Mammary epithelial cell (primary cell): ENCODE measurements at regions not wholly inside any gene's neighbourhood (a gene's known extent, or its start where the extent isn't known, plus 50 kb on each side); places are given as distances from the start of the nearest gene placed in this dataset.

Source experiments
- EZH2 ChIP-seq: IDR thresholded peaks from 2 replicates; pipeline ENCODE4 v1.6.1; 2012; ENCODE audit warnings: low read length, inconsistent platforms, borderline replicate concordance
- TF ChIP-seq, protein P1 (sequence below), 2 donors: IDR thresholded peaks in 1 of 2; conservative IDR thresholded peaks in 1 of 2; 2 replicates each; pipeline ENCODE4 v1.5.1; 2011 to 2012; ENCODE audit warnings: inconsistent platforms in 2 of 2, low read length in 2 of 2, mild to moderate bottlenecking in 2 of 2, control low read depth in 1 of 2, low read depth in 1 of 2; ENCODE audit not compliant: insufficient read depth in 1 of 2; ENCODE audit errors: extremely low read depth in 1 of 2

DNA sequence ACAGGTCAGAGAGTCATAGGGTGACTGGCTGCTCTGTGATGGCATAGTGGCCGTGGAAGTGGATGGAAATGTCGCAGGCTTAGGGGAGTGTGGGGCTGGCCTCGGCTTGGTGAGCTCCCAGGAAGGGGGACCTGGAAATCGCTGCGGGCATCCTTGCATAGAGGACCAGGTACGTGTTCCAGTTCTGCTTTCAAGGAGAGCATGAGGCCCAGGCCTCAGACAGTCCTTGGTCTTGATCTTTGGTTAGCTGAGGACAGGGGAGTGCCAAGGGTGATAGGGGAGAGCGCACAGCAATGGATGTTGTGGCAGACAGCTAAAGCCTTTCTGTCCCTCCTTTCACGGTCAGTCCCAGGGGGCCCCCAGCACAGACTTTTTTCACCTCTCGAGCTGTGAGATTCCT, 110.5 kb downstream of the SNRPN start:
- TF ChIP-seq, protein P1, sequence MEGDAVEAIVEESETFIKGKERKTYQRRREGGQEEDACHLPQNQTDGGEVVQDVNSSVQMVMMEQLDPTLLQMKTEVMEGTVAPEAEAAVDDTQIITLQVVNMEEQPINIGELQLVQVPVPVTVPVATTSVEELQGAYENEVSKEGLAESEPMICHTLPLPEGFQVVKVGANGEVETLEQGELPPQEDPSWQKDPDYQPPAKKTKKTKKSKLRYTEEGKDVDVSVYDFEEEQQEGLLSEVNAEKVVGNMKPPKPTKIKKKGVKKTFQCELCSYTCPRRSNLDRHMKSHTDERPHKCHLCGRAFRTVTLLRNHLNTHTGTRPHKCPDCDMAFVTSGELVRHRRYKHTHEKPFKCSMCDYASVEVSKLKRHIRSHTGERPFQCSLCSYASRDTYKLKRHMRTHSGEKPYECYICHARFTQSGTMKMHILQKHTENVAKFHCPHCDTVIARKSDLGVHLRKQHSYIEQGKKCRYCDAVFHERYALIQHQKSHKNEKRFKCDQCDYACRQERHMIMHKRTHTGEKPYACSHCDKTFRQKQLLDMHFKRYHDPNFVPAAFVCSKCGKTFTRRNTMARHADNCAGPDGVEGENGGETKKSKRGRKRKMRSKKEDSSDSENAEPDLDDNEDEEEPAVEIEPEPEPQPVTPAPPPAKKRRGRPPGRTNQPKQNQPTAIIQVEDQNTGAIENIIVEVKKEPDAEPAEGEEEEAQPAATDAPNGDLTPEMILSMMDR (conservative IDR thresholded peaks at IDR 0.05 in 1 of 2, IDR thresholded peaks at IDR 0.05 in 1 of 2; ENCODE audit: extremely low read depth in 1 of 2, insufficient read depth in 1 of 2, low read depth in 1 of 2, low read length in 2 of 2), result no peak
- no peak for TF ChIP-seq EZH2
